ENCODE measurements at regions not wholly inside any gene's neighbourhood (a gene's known extent, or its start where the extent isn't known, plus 50 kb on each side); places are given as distances from the start of the nearest gene placed in this dataset.

DNA sequence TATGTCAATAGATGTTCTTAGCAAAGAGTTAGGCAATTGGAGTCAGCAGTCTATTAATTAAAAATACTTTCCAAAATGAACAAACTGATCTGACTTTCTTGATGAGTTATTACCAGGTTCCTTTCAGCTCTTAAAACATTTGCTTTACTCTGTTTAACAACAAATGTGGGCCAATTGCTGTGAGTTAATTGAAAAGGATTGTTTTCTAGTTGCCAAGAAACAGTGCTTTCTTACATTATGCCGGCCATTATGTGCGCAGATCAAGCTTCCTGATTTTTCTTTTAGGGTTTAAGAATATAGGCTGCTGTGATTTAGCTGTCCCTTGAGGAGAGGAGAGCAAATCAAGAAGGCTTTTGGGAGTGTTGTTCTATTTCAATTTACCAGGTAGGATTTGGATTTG lies 50.5 kb upstream of the ITPRID2 start:
- no peak for FAIRE-seq
